ENCODE measurements at regions not wholly inside any gene's neighbourhood (a gene's known extent, or its start where the extent isn't known, plus 50 kb on each side); places are given as distances from the start of the nearest gene placed in this dataset.
"Not testable (repeated sequence)": the region's sequence is repeated elsewhere in the genome, so short reads cannot be mapped to it uniquely, and the experiment has no call there.

- DNase-seq (no peak), ATAC-seq (replicated peaks) (peak; percentile 44 to 70)
Observed at GRCh38 chr4:3871181-3871852, 105.1 kb downstream of the ADRA2C start.

DNA sequence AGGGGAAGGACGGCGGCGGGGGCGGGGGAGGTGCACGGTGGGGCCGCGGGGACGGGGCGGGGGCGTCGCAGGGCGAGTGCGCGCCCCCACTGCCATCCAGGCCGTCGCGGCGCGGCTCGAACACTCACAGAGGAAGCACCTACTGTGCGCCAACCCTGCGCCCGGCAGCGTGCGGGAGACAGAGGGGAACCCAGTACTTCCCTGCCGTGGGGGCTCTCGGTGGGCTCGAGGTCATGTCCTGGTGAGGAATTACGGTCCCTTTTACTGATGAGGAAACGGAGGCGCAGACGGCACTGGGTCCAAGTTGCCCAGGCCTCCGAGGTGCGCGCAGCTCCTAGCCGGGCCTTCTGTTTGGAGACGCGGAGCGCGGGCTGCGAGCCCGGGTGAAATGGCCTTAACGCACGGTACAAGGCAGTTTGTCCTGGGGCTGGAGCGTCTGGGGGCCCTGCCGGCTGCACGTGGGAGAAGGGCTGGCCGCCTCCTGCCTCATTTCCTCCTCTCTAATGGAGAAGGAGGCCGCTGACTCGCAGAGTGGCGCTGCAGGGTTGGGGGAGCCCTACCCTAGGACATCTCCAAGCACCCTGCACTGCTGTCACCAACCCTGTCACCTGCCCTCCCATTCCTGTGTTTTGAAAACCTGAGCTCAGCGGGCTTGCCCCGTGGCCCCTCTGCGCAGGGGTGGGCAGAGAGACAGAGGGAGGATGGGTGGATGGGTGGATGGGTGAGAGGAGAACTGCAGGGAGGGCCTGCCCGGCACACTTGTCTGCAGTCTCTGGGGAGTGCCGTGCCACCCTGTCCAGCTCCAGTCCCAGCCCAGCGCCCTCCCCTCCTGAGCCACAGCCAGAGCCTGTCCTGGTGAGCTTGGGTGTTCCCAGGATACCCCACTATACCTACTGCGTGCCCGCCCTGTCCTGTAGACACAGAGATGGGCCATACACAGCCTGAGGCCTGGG lies 106.0 kb downstream of the ADRA2C start:
- peaks cover 6 to 11% of the 10 kb centered on the region in 2 donors for H3K9me3 Mint-ChIP-seq
- peaks cover 73 to 81% of the 10 kb centered on the region in 2 donors for H3K27me3 Mint-ChIP-seq
- ATAC-seq (replicated peaks) (no peak), DNase-seq (no peak)
- peaks cover 11 to 12% of the 10 kb centered on the region in 2 donors for H3K4me1 Mint-ChIP-seq
- peaks cover 0 to 3% of the 10 kb centered on the region in 2 donors for H3K36me3 Mint-ChIP-seq
- H3K4me3 Mint-ChIP-seq = no peak overlapping the region
- no peak overlapping the region for H3K27ac Mint-ChIP-seq

More at GRCh38 chr4:3871181-3871852, 105.1 kb downstream of the ADRA2C start:
- peaks cover 11 to 12% of the 10 kb centered on the region in 2 donors for H3K4me1 Mint-ChIP-seq
- H3K9me3 Mint-ChIP-seq = peaks cover 3 to 6% of the 10 kb centered on the region in 2 donors
- H3K27me3 Mint-ChIP-seq = peaks cover 68 to 76% of the 10 kb centered on the region in 2 donors
- peaks cover 0 to 3% of the 10 kb centered on the region in 2 donors for H3K36me3 Mint-ChIP-seq
- peak overlapping the region; percentile 55 to 71 for H3K4me3 Mint-ChIP-seq
- no peak overlapping the region for H3K27ac Mint-ChIP-seq

- peaks cover 78 to 86% of the 10 kb centered on the region in 2 donors for H3K27me3 Mint-ChIP-seq
- H3K9me3 Mint-ChIP-seq = peaks cover 10 to 17% of the 10 kb centered on the region in 2 donors
- peaks cover 4 to 7% of the 10 kb centered on the region in 2 donors for H3K36me3 Mint-ChIP-seq
- H3K4me3 Mint-ChIP-seq = no peak overlapping the region
- DNase-seq = no peak
- H3K4me1 Mint-ChIP-seq = peaks cover 11 to 12% of the 10 kb centered on the region in 2 donors
- peak overlapping the region; percentile 5 for H3K27ac Mint-ChIP-seq
- ATAC-seq (replicated peaks) = no peak
Observed at GRCh38 chr4:3872834-3873313, 106.7 kb downstream of the ADRA2C start.

- peaks cover 10 to 11% of the 10 kb centered on the region in 2 donors for H3K36me3 Mint-ChIP-seq
- peaks cover 11 to 18% of the 10 kb centered on the region in 2 donors for H3K9me3 Mint-ChIP-seq
- no peak overlapping the region for H3K27ac Mint-ChIP-seq
- ATAC-seq (replicated peaks) (no peak), DNase-seq (no peak)
- H3K4me1 Mint-ChIP-seq = peaks cover 11 to 12% of the 10 kb centered on the region in 2 donors
- H3K27me3 Mint-ChIP-seq = peaks cover 82 to 86% of the 10 kb centered on the region in 2 donors
- H3K4me3 Mint-ChIP-seq = no peak overlapping the region
Observed at GRCh38 chr4:3873408-3874027, 107.3 kb downstream of the ADRA2C start.

DNA sequence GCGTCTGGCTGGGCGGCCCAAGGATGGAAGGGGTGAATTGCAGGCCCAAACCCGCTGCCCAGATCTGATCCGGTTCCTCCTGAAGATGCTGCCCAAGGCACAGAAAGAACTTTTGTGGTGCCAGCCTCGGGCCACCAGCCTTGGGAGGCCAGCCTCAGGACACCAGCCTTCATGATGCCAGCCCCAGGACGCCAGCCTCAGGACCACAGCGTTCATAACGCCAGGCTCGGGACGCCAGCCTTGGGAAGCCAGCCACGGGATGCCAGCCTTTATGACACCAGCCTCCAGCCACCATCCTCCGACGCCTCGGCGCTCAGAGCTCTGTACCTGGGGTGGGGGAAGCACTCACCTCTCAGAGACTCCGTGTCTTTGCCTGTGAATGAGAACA lies 107.8 kb downstream of the ADRA2C start:
- Mint-ChIP-seq H3K27ac (no peak overlapping the region), H3K4me1 (peaks cover 12% of the 10 kb centered on the region in 2 donors), H3K9me3 (peaks cover 11 to 19% of the 10 kb centered on the region in 2 donors), H3K36me3 (peaks cover 10 to 11% of the 10 kb centered on the region in 2 donors), H3K27me3 (peaks cover 82 to 86% of the 10 kb centered on the region in 2 donors), H3K4me3 (no peak overlapping the region)
- DNase-seq = no peak
- ATAC-seq (replicated peaks) = no peak

DNA sequence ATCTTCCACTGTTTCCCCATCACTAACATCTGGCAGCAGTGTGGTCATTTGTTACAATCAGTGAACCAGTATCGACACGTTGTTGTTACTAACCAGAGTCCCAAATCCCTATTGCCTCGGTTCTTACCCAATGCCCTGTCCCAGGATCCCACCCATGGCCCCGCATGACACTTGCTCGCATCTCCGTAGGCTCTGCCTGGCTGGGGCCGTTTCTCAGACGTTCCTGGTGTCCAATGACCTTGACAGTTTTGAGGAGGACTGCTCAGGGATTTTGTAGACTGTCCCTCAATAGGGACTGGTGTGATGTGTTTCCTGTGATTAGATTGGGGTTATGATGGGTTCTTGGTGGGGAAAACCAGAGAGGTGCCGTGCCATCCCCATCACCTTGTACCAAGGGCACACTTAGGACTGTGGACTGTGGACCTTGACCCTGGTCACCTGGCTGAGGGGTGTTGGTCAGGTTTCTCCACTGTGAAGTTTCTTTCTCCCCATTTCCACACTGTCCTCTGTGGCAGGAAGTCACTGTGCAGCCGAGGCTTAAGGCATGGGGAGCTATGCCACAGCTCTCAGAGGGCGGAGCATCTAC lies 108.4 kb downstream of the ADRA2C start:
- Mint-ChIP-seq H3K4me1 (peaks cover 16 to 18% of the 10 kb centered on the region in 2 donors), H3K36me3 (peaks cover 10 to 11% of the 10 kb centered on the region in 2 donors), H3K27ac (no peak overlapping the region), H3K4me3 (no peak overlapping the region), H3K9me3 (peaks cover 11 to 19% of the 10 kb centered on the region in 2 donors), H3K27me3 (peaks cover 81 to 86% of the 10 kb centered on the region in 2 donors)
- no peak for DNase-seq
- no peak for ATAC-seq (replicated peaks)

DNA sequence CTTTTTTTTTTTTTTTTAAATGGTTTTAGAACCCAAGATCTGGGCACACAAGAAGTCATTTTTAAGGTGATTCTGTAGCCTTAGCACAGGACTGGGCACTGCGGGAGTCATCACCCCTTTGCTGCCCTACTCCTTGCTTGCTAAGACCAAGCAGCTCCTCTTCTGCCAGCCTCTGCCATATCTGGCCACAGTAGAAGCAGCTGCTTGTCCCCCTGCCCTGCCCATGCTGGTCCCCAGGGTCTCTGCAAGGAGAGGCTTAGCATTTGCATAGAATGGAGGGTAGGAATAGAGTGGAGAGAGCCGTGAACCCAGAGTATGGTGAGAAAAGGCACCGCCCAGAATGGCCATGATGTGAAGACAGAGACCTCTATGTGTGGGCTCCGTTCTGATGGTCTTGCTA lies 109.3 kb downstream of the ADRA2C start:
- peaks cover 10 to 11% of the 10 kb centered on the region in 2 donors for H3K36me3 Mint-ChIP-seq
- peaks cover 77 to 86% of the 10 kb centered on the region in 2 donors for H3K27me3 Mint-ChIP-seq

GRCh38 chr4:3876057-3876845 lies 110.1 kb downstream of the ADRA2C start:
- Mint-ChIP-seq H3K27me3 (peaks cover 73 to 85% of the 10 kb centered on the region in 2 donors), H3K36me3 (peaks cover 7 to 11% of the 10 kb centered on the region in 2 donors), H3K9me3 (peaks cover 11 to 19% of the 10 kb centered on the region in 2 donors), H3K4me1 (peaks cover 19 to 23% of the 10 kb centered on the region in 2 donors)
- H3K4me3 Mint-ChIP-seq; ATAC-seq (replicated peaks); DNase-seq; H3K27ac Mint-ChIP-seq: not testable (repeated sequence)

More for the DNA sequence above, 109.3 kb downstream of the ADRA2C start:
- no peak overlapping the region for H3K4me3 Mint-ChIP-seq
- H3K4me1 Mint-ChIP-seq = peaks cover 21 to 27% of the 10 kb centered on the region in 2 donors
- no peak for ATAC-seq (replicated peaks)
- H3K27ac Mint-ChIP-seq = no peak overlapping the region
- no peak for DNase-seq
- H3K9me3 Mint-ChIP-seq = peaks cover 11 to 19% of the 10 kb centered on the region in 2 donors

DNA sequence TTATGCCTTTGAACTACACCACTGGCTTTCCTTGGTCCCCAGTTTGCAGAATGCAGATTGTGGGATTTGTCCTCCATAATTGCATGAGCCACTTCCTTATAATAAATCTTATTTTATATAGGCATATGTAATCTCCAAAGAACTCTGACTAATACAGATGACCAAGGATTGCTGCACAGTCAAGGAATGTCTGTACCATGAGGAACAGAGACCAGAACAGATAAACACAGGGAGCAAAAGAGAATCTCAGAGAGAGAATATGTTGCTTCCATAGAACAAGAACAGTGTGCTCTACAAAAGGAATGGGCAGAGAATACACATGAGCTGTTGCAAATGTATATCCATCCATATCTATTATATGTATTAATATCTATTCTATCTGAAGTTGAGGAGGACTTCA lies 111.1 kb downstream of the ADRA2C start:
- peaks cover 16 to 19% of the 10 kb centered on the region in 2 donors for H3K4me1 Mint-ChIP-seq
- peaks cover 66 to 75% of the 10 kb centered on the region in 2 donors for H3K27me3 Mint-ChIP-seq
- peaks cover 11 to 19% of the 10 kb centered on the region in 2 donors for H3K9me3 Mint-ChIP-seq
- no peak for DNase-seq
- H3K4me3 Mint-ChIP-seq = no peak overlapping the region
- no peak for ATAC-seq (replicated peaks)
- no peak overlapping the region for H3K27ac Mint-ChIP-seq
- peaks cover 7 to 11% of the 10 kb centered on the region in 2 donors for H3K36me3 Mint-ChIP-seq

DNA sequence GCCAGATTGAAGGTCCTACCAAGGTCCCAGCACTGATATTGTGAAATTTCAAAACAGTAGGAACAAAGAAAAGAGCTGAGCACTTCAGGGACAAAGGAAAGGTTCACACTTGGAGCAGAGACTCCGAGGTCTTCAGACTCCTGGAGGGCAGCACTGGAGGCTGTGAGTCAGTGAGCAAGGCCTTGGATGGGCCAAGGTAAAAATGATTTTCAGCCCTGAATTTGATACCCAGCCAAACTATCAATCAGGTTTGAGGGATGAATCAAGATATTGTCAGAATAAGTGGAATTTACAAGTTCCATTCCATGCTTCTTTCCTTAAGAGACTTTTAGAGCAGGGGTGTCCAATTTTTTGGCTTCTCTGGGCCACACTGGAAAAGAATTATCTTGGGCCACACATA lies 111.7 kb downstream of the ADRA2C start:
- Mint-ChIP-seq H3K36me3 (peaks cover 7 to 11% of the 10 kb centered on the region in 2 donors), H3K4me3 (no peak overlapping the region)

DNA sequence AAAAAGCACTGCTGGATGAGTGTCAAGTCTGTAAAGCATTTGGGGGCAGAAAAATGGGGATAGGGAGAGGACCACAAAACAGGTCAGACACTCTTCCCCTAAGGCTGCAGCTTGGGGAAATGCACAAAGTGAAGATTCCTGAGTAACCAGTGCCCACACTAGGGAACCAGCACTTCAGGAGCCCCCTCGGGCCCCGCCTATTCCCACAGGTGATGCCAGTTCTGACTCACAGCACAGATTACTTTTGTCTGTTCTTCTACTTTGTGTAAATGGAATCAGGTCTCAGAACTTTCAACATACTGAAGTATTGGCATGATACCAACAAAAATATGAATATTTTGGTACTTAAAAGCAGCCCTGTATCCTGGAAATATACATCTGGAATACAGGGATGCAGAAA lies 112.5 kb downstream of the ADRA2C start:
- no peak overlapping the region for H3K4me3 Mint-ChIP-seq
- peaks cover 60 to 66% of the 10 kb centered on the region in 2 donors for H3K27me3 Mint-ChIP-seq
- no peak for ATAC-seq (replicated peaks)
- H3K4me1 Mint-ChIP-seq = peaks cover 13 to 19% of the 10 kb centered on the region in 2 donors
- no peak overlapping the region for H3K27ac Mint-ChIP-seq
- DNase-seq = no peak
- peaks cover 7 to 11% of the 10 kb centered on the region in 2 donors for H3K36me3 Mint-ChIP-seq
- peaks cover 11 to 19% of the 10 kb centered on the region in 2 donors for H3K9me3 Mint-ChIP-seq

More for the DNA sequence above, 111.7 kb downstream of the ADRA2C start:
- DNase-seq (no peak), ATAC-seq (replicated peaks) (no peak)
- Mint-ChIP-seq H3K9me3 (peaks cover 11 to 19% of the 10 kb centered on the region in 2 donors), H3K27me3 (peaks cover 65 to 69% of the 10 kb centered on the region in 2 donors), H3K4me1 (peaks cover 14 to 19% of the 10 kb centered on the region in 2 donors), H3K27ac (no peak overlapping the region)

DNA sequence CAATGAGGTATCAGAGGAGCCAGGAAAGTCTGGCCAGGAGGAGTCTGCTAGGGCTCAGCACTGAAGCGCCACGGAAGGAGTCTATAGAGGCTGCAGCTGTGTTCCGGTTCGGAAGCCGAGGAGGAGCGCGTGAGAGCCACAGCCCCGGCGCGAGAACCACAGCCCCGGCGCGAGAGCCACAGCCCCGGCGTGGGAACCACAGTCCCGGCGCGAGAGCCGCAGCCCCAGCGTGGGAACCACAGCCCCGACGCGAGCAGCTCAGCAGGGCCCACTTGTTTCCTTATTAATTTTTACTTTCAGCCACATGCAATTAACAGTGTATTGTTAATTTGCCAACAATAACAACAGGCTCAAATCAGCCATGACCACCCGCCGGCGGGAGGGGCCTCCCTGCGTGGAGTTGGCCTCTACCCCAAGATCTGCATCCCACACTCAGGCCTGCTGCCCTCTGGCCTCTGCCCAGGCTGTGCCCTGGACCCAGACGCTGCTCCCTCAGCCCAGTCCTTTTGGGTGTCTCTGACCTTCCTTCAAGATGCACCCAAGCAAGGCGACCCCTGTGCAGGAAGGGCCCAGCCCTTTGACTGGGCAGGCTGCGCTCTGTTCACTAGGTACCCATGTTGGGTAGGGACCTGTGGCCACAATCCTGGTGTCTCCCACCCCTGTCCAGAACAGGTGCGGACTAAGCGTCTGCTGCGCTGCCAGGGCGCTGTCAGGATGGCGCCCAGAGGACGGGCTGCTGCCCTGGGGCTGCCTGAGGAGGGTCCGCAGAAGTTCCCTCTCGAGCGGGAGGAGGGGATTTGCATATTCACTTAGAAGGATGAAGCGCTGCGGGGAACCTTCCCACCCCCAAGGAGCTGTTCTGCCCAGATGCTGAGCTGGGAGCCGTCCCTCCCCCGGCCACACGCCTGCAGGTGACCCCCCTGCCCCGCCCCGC lies 113.8 kb downstream of the ADRA2C start:
- Mint-ChIP-seq H3K4me1 (peaks cover 13 to 19% of the 10 kb centered on the region in 2 donors), H3K9me3 (peaks cover 11 to 19% of the 10 kb centered on the region in 2 donors), H3K4me3 (peak overlapping the region; percentile 3 to 44), H3K36me3 (peaks cover 7 to 11% of the 10 kb centered on the region in 2 donors), H3K27ac (no peak overlapping the region), H3K27me3 (peaks cover 61 to 65% of the 10 kb centered on the region in 2 donors)
- ATAC-seq (replicated peaks) (peak; percentile 57 to 60), DNase-seq (no peak)

Measured in stimulated activated naive B cell treated with anti-CD40 and anti-IgM and Interleukin-4, amounts not matched to agents 10 μg/mL and 1 μg/mL and 100 μg/mL, for 72 hours (primary cell).